ENCODE measurements at regions not wholly inside any gene's neighbourhood (a gene's known extent, or its start where the extent isn't known, plus 50 kb on each side); places are given as distances from the start of the nearest gene placed in this dataset.

- TF ChIP-seq CTCF (IDR thresholded peaks at IDR 0.05; ENCODE audit: low read depth, low read length) (no peak), POLR2A (IDR thresholded peaks at IDR 0.05; ENCODE audit: extremely low read depth, insufficient read length) (no peak)
Measured at GRCh38 chr7:37511915-37512314, 63.3 kb upstream of the ELMO1 start.

Data from NB4 (cell line).